ENCODE measurements at regions not wholly inside any gene's neighbourhood (a gene's known extent, or its start where the extent isn't known, plus 50 kb on each side); places are given as distances from the start of the nearest gene placed in this dataset.
"Not testable (repeated sequence)": the region's sequence is repeated elsewhere in the genome, so short reads cannot be mapped to it uniquely, and the experiment has no call there.

DNA sequence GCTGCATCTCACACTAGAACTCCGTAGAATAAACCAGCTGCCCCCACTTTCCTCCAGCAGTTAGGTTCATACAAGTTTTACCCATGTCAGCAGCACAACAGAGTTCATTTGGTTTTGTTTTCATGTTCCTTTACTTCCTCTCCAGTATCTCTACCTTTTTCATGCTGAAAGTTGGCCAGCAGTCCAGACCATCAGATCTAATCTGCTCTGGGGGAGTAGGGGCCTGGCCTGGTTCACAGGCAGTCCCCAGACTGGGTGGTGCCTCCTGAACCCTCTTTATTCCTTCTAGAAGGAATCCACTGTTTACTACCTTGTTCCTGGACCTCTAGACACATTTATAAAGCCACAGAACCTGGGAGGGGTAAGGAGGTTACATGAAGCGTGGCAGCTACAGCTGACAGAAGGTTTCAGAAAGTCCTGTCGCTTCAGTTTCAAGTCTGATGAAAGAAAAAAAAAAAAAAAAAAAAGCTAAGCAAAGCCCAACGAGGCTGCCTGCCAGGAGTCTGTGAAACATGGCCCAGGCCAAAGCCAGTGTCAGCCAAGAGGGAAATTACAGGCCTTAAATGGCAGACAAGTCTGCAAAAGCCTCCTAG, 184.6 kb upstream of the JUN start:
- Histone ChIP-seq H3K27me3 (ENCODE audit: insufficient read depth, low read length) (no peaks in the 10 kb centered on the region), H3K27ac (ENCODE audit: low read depth, low read length) (no peak overlapping the region), H3K4me2 (ENCODE audit: insufficient read depth, low read length) (no peak overlapping the region), H3K4me1 (ENCODE audit: insufficient read depth, low read length) (peaks cover 6% of the 10 kb centered on the region), H3K9me3 (ENCODE audit: low read depth, low read length) (no peaks in the 10 kb centered on the region), H3K36me3 (ENCODE audit: insufficient read depth, low read length) (no peaks in the 10 kb centered on the region), H3K79me2 (ENCODE audit: insufficient read depth, low read length) (no peaks in the 10 kb centered on the region), H3K4me3 (ENCODE audit: insufficient read depth, low read length) (no peak overlapping the region), H4K20me1 (ENCODE audit: insufficient read depth, low read length) (no peaks in the 10 kb centered on the region), H2AFZ (ENCODE audit: low read length) (peak overlapping the region; percentile 86)
- TF ChIP-seq, protein P1, sequence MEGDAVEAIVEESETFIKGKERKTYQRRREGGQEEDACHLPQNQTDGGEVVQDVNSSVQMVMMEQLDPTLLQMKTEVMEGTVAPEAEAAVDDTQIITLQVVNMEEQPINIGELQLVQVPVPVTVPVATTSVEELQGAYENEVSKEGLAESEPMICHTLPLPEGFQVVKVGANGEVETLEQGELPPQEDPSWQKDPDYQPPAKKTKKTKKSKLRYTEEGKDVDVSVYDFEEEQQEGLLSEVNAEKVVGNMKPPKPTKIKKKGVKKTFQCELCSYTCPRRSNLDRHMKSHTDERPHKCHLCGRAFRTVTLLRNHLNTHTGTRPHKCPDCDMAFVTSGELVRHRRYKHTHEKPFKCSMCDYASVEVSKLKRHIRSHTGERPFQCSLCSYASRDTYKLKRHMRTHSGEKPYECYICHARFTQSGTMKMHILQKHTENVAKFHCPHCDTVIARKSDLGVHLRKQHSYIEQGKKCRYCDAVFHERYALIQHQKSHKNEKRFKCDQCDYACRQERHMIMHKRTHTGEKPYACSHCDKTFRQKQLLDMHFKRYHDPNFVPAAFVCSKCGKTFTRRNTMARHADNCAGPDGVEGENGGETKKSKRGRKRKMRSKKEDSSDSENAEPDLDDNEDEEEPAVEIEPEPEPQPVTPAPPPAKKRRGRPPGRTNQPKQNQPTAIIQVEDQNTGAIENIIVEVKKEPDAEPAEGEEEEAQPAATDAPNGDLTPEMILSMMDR (IDR thresholded peaks at IDR 0.05; ENCODE audit: extremely low read depth, low read depth, low read length): no peak
- DNase-seq (ENCODE audit: insufficient read length, low spot score, missing footprints): no peak

DNA sequence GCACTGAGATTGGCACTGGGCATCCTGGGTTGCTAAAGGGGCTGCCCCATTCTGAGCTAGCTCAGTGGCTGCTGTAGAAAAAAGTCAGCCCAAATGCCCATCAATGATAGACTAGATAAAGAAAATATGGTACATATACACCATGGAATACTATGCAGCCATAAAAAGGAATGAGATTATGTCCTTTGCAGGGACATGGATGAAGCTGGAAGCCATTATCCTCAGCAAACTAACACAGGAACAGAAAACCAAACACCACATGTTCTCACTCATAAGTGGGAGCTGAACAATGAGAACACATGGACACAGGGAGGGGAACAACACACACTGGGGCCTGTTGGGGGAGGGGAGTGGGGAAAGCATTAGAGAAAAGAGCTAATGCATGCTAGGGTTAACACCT, 185.3 kb upstream of the JUN start:
- not testable (repeated sequence) for H3K4me3 ChIP-seq (ENCODE audit: insufficient read depth, low read length); H3K27me3 ChIP-seq (ENCODE audit: insufficient read depth, low read length); H3K27ac ChIP-seq (ENCODE audit: low read depth, low read length); H3K36me3 ChIP-seq (ENCODE audit: insufficient read depth, low read length); H3K4me2 ChIP-seq (ENCODE audit: insufficient read depth, low read length); H4K20me1 ChIP-seq (ENCODE audit: insufficient read depth, low read length); H3K9me3 ChIP-seq (ENCODE audit: low read depth, low read length); H2AFZ ChIP-seq (ENCODE audit: low read length); DNase-seq (ENCODE audit: insufficient read length, low spot score, missing footprints); H3K79me2 ChIP-seq (ENCODE audit: insufficient read depth, low read length); H3K4me1 ChIP-seq (ENCODE audit: insufficient read depth, low read length)

DNA sequence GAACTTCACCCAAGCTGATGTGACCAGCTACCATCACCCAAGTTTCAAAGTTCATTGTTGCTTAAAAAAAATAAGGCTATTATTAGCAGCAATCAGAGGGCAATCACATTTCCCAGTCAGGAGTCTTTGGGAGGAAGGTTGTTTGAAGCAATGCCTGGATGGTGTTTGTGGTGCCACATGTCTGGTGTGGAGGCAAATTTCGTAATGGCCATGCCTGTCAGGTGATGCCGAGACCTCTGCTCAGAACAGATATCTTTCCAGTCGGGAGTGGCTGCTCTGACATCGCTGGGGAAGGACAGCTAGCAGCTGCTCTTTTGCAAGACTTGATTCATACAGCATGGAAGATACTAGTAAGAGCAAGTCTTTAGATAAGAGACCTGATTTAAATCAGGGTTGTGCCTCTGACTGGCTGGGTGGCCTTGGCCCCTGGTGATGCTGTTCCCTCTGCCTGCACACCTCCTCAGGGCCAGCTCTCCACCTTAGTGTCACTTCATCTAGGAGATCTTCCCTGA, 187.8 kb upstream of the JUN start:
- H2AFZ ChIP-seq (ENCODE audit: low read length): no peak overlapping the region

DNA sequence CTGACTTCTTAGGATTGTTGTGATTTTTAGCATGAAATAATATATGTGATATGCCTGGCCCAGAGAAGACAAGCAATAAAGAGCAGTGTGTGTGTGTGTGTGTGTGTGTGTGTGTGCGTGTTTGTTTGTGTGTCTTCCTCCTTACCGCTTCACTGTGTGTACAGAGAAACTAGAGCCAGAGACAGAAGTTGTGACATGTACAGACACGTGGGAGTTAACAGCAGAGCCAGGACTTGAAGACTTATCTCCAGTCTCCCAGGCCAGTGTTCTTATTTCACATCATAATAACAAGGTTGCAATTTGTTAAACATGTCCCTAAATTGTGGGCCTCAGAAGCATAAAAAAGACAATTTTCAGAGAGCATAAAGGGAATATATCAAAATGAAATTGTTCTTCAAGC, 192.0 kb upstream of the JUN start:
- H3K79me2 ChIP-seq (ENCODE audit: insufficient read depth, low read length): no peaks in the 10 kb centered on the region
- H3K27ac ChIP-seq (ENCODE audit: low read depth, low read length): no peak overlapping the region
- no peaks in the 10 kb centered on the region for H3K27me3 ChIP-seq (ENCODE audit: insufficient read depth, low read length)
- H3K36me3 ChIP-seq (ENCODE audit: insufficient read depth, low read length): no peaks in the 10 kb centered on the region
- no peak overlapping the region for H2AFZ ChIP-seq (ENCODE audit: low read length)
- no peaks in the 10 kb centered on the region for H3K4me1 ChIP-seq (ENCODE audit: insufficient read depth, low read length)
- H3K4me2 ChIP-seq (ENCODE audit: insufficient read depth, low read length): no peak overlapping the region
- H3K9me3 ChIP-seq (ENCODE audit: low read depth, low read length): no peaks in the 10 kb centered on the region
- TF ChIP-seq, protein P1 (IDR thresholded peaks at IDR 0.05; ENCODE audit: extremely low read depth, low read depth, low read length): no peak
- H3K4me3 ChIP-seq (ENCODE audit: insufficient read depth, low read length): no peak overlapping the region
- no peaks in the 10 kb centered on the region for H4K20me1 ChIP-seq (ENCODE audit: insufficient read depth, low read length)
- DNase-seq (ENCODE audit: insufficient read length, low spot score, missing footprints): no peak

More for the DNA sequence above, 187.8 kb upstream of the JUN start:
- H3K27me3 ChIP-seq (ENCODE audit: insufficient read depth, low read length): no peaks in the 10 kb centered on the region
- no peak overlapping the region for H3K4me3 ChIP-seq (ENCODE audit: insufficient read depth, low read length)
- H3K9me3 ChIP-seq (ENCODE audit: low read depth, low read length): no peaks in the 10 kb centered on the region
- no peaks in the 10 kb centered on the region for H4K20me1 ChIP-seq (ENCODE audit: insufficient read depth, low read length)
- no peak for DNase-seq (ENCODE audit: insufficient read length, low spot score, missing footprints)
- TF ChIP-seq, protein P1 (IDR thresholded peaks at IDR 0.05; ENCODE audit: extremely low read depth, low read depth, low read length): no peak
- no peaks in the 10 kb centered on the region for H3K36me3 ChIP-seq (ENCODE audit: insufficient read depth, low read length)
- H3K4me2 ChIP-seq (ENCODE audit: insufficient read depth, low read length): no peak overlapping the region
- no peaks in the 10 kb centered on the region for H3K79me2 ChIP-seq (ENCODE audit: insufficient read depth, low read length)
- no peak overlapping the region for H3K27ac ChIP-seq (ENCODE audit: low read depth, low read length)
- H3K4me1 ChIP-seq (ENCODE audit: insufficient read depth, low read length): peaks cover 6% of the 10 kb centered on the region

All from osteoblast (primary cell).